Gastrocnemius medialis (tissue), 4 donors: ENCODE measurements at regions not wholly inside any gene's neighbourhood (a gene's known extent, or its start where the extent isn't known, plus 50 kb on each side); places are given as distances from the start of the nearest gene placed in this dataset.

Experiments
- CTCF ChIP-seq, 5 experiments: fragments of 450-650 bp in 3 of 5; fragments of 200-600 bp in 2 of 5; sonication (generic) in 2 of 5; IDR thresholded peaks in 4 of 5; conservative IDR thresholded peaks in 1 of 5; 1 replicate in 4 of 5; 2 replicates in 1 of 5; pipeline ENCODE4 v1.5.1; 2016 to 2019; ENCODE audit warnings: antibody characterized with exemption in 5 of 5, mild to moderate bottlenecking in 3 of 5, moderate library complexity in 3 of 5
- POLR2A ChIP-seq, 2 donors: fragments of 450-650 bp; IDR thresholded peaks; one replicate each; pipeline ENCODE4 v1.6.1; 2017; ENCODE audit warnings: antibody characterized with exemption in 2 of 2, mild to moderate bottlenecking in 2 of 2, moderate library complexity in 2 of 2

- TF ChIP-seq CTCF (IDR thresholded peaks at IDR 0.05 in 4 of 5, conservative IDR thresholded peaks at IDR 0.05 in 1 of 5): peak; percentile 67 to 93 (median 87)
- no peak for TF ChIP-seq POLR2A (IDR thresholded peaks at IDR 0.05)
Observed at GRCh38 chr11:36746886-36747710, 149.1 kb upstream of the RAG2 start.
